Activated naive CD4-positive, alpha-beta T cell treated with anti-CD3 and anti-CD28 coated beads, Interleukin-2, amount 50 U/mL, for 16 hours (primary cell): ENCODE measurements at regions not wholly inside any gene's neighbourhood (a gene's known extent, or its start where the extent isn't known, plus 50 kb on each side); places are given as distances from the start of the nearest gene placed in this dataset.

Experiments
- DNase-seq: peaks from one replicate; pipeline ENCODE4 v3.0.0-alpha.2; 2020

GRCh38 chr2:217181512-217181911, 321.6 kb upstream of the TNP1 start:
- no peak for DNase-seq

GRCh38 chr2:217179854-217180253, 320.0 kb upstream of the TNP1 start:
- no peak for DNase-seq

GRCh38 chr2:217178341-217178740, 318.5 kb upstream of the TNP1 start:
- no peak for DNase-seq

- no peak for DNase-seq
Observed at GRCh38 chr2:217177720-217178119, 317.9 kb upstream of the TNP1 start.

- no peak for DNase-seq
Observed at GRCh38 chr2:217171874-217172273, 312.0 kb upstream of the TNP1 start.

- DNase-seq, result no peak
Observed at GRCh38 chr2:217168496-217168895, 308.6 kb upstream of the TNP1 start.

GRCh38 chr2:217167531-217167930, 307.7 kb upstream of the TNP1 start:
- no peak for DNase-seq

GRCh38 chr2:217166241-217166850, 306.5 kb upstream of the TNP1 start:
- DNase-seq, result no peak

GRCh38 chr2:217165547-217165946, 305.7 kb upstream of the TNP1 start:
- DNase-seq, result no peak

GRCh38 chr2:217163987-217164386, 304.1 kb upstream of the TNP1 start:
- DNase-seq, result no peak

GRCh38 chr2:217162533-217162932, 302.7 kb upstream of the TNP1 start:
- DNase-seq, result no peak

GRCh38 chr2:217160978-217161973, 301.4 kb upstream of the TNP1 start:
- DNase-seq, result no peak

GRCh38 chr2:217160103-217160743, 300.4 kb upstream of the TNP1 start:
- DNase-seq, result no peak

GRCh38 chr2:217158928-217159327, 299.1 kb upstream of the TNP1 start:
- DNase-seq, result no peak

- DNase-seq, result no peak
Observed at GRCh38 chr2:217157581-217157980, 297.7 kb upstream of the TNP1 start.

GRCh38 chr2:217156801-217157200, 296.9 kb upstream of the TNP1 start:
- no peak for DNase-seq

- DNase-seq, result no peak
Observed at GRCh38 chr2:217154923-217155322, 295.1 kb upstream of the TNP1 start.

GRCh38 chr2:217153510-217153909, 293.6 kb upstream of the TNP1 start:
- no peak for DNase-seq

- DNase-seq, result no peak
Observed at GRCh38 chr2:217152831-217153230, 293.0 kb upstream of the TNP1 start.

GRCh38 chr2:217151509-217152206, 291.8 kb upstream of the TNP1 start:
- no peak for DNase-seq

- DNase-seq, result no peak
Observed at GRCh38 chr2:217150236-217150635, 290.4 kb upstream of the TNP1 start.

- no peak for DNase-seq
Observed at GRCh38 chr2:217149087-217149660, 289.3 kb upstream of the TNP1 start.

GRCh38 chr2:217147818-217148217, 288.0 kb upstream of the TNP1 start:
- DNase-seq, result no peak
